ENCODE measurements at regions not wholly inside any gene's neighbourhood (a gene's known extent, or its start where the extent isn't known, plus 50 kb on each side); places are given as distances from the start of the nearest gene placed in this dataset.

- no peak overlapping the region for H3K27ac ChIP-seq
- DNase-seq (ENCODE audit: low spot score): no peak
- H3K4me3 ChIP-seq: no peak overlapping the region
- Mint-ChIP-seq H3K36me3 (no peaks in the 10 kb centered on the region), H3K27ac (no peak overlapping the region), H3K4me3 (no peak overlapping the region), H3K4me1 (peaks cover 4% of the 10 kb centered on the region), H3K9me3 (no peaks in the 10 kb centered on the region), H3K27me3 (ENCODE audit: insufficient read depth, low read depth) (no peaks in the 10 kb centered on the region)
- no peak overlapping the region for H3K9ac ChIP-seq
- H3K79me2 ChIP-seq (ENCODE audit: low read depth): no peaks in the 10 kb centered on the region
- H3K4me2 ChIP-seq: no peak overlapping the region
- H3K9me3 ChIP-seq (ENCODE audit: low read depth): no peaks in the 10 kb centered on the region
- H3F3A ChIP-seq (ENCODE audit: low read depth): no peaks in the 10 kb centered on the region
- no peaks in the 10 kb centered on the region for H3K27me3 ChIP-seq
- no peaks in the 10 kb centered on the region for H4K20me1 ChIP-seq (ENCODE audit: low read depth)
- no peak overlapping the region for H2AFZ ChIP-seq (replicated peaks)
- H3K36me3 ChIP-seq: no peaks in the 10 kb centered on the region
- peaks cover 12% of the 10 kb centered on the region for H3K4me1 ChIP-seq
- TF ChIP-seq CTCF (IDR thresholded peaks at IDR 0.05): no peak
- no peak for TF ChIP-seq EZH2phosphoT487 (IDR thresholded peaks at IDR 0.05)
- TF ChIP-seq EZH2 (IDR thresholded peaks at IDR 0.05): no peak
These were observed 220.2 kb downstream of the PTEN start for GRCh38 chr10:88083597-88083989.

GRCh38 chr10:88086187-88086960 lies 222.9 kb downstream of the PTEN start:
- peaks cover 4% of the 10 kb centered on the region for H3K4me1 Mint-ChIP-seq
- no peak overlapping the region for H3K27ac Mint-ChIP-seq
- H3K9ac ChIP-seq: no peak overlapping the region
- no peak overlapping the region for H3K27ac ChIP-seq
- DNase-seq (ENCODE audit: low spot score): no peak
- no peaks in the 10 kb centered on the region for H4K20me1 ChIP-seq (ENCODE audit: low read depth)
- peaks cover 12% of the 10 kb centered on the region for H3K4me1 ChIP-seq
- H3K4me3 Mint-ChIP-seq: no peak overlapping the region
- TF ChIP-seq EZH2 (IDR thresholded peaks at IDR 0.05) (no peak), CTCF (IDR thresholded peaks at IDR 0.05) (no peak), EZH2phosphoT487 (IDR thresholded peaks at IDR 0.05) (no peak)
- no peaks in the 10 kb centered on the region for H3K36me3 ChIP-seq
- no peaks in the 10 kb centered on the region for H3K36me3 Mint-ChIP-seq
- H3K27me3 ChIP-seq: no peaks in the 10 kb centered on the region
- H2AFZ ChIP-seq (replicated peaks): no peak overlapping the region
- H3K79me2 ChIP-seq (ENCODE audit: low read depth): no peaks in the 10 kb centered on the region
- H3K9me3 ChIP-seq (ENCODE audit: low read depth): no peaks in the 10 kb centered on the region
- no peak overlapping the region for H3K4me2 ChIP-seq
- no peak overlapping the region for H3K4me3 ChIP-seq
- no peaks in the 10 kb centered on the region for H3F3A ChIP-seq (ENCODE audit: low read depth)
- no peaks in the 10 kb centered on the region for H3K27me3 Mint-ChIP-seq (ENCODE audit: insufficient read depth, low read depth)
- H3K9me3 Mint-ChIP-seq: no peaks in the 10 kb centered on the region

DNA sequence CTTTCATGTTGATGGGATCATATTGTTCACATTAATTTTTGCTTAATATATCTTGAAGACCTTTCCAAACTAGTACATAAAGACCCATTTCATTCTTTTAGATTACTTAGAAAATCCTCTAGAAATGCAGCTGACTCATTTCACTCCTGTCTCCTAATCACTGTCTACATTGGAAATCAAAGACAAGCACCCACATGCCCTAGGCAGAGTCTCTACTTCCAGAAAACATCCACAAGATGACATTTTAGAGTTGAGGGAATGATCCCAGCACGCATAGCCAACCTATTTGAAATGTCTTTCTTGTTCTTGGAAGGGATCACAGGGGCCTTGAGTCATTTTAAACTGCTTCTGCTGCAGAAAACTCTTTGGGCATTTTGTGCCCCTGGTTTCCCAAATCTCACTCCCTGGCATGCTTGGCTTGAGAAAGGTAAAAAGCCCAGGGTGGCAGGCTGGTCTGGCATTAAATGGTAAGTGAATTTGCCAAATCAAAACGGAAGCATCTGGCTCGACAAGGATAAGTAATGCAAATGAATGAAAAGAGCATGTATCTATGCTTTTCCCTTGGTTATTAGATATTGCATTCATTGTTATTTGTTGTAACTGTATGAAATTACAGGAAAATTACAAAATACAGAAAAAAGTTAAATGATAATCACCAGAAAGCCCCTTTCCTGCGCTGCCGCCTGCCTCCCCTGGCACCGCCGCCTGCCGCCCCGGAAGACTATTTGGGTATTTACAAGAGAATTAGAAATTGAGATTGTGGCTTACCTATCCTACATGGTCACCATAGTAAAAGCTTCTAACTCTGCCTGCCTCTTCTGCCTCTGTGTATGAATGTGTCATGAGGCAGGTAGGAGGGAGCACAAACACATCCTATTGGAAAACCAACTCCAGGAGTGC lies 225.3 kb downstream of the PTEN start:
- H3K4me1 Mint-ChIP-seq: no peaks in the 10 kb centered on the region

More for the DNA sequence above, 225.3 kb downstream of the PTEN start:
- H4K20me1 ChIP-seq (ENCODE audit: low read depth): no peaks in the 10 kb centered on the region
- Mint-ChIP-seq H3K27me3 (ENCODE audit: insufficient read depth, low read depth) (peaks cover 2% of the 10 kb centered on the region), H3K4me3 (no peak overlapping the region), H3K27ac (no peak overlapping the region), H3K36me3 (no peaks in the 10 kb centered on the region), H3K9me3 (no peaks in the 10 kb centered on the region)
- H3K9me3 ChIP-seq (ENCODE audit: low read depth): no peaks in the 10 kb centered on the region
- H3K36me3 ChIP-seq: no peaks in the 10 kb centered on the region
- no peak overlapping the region for H3K27ac ChIP-seq
- DNase-seq (ENCODE audit: low spot score): no peak
- H3K4me1 ChIP-seq: peaks cover 12% of the 10 kb centered on the region
- no peak overlapping the region for H3K4me2 ChIP-seq
- no peaks in the 10 kb centered on the region for H3K27me3 ChIP-seq
- no peak overlapping the region for H3K4me3 ChIP-seq
- H3K79me2 ChIP-seq (ENCODE audit: low read depth): no peaks in the 10 kb centered on the region
- no peak overlapping the region for H2AFZ ChIP-seq (replicated peaks)
- no peak for TF ChIP-seq EZH2 (IDR thresholded peaks at IDR 0.05)
- no peak for TF ChIP-seq EZH2phosphoT487 (IDR thresholded peaks at IDR 0.05)
- no peak for TF ChIP-seq CTCF (IDR thresholded peaks at IDR 0.05)
- no peaks in the 10 kb centered on the region for H3F3A ChIP-seq (ENCODE audit: low read depth)
- H3K9ac ChIP-seq: no peak overlapping the region

Measured in neural progenitor cell (in vitro differentiated cells).